OCI-LY3 (cell line): ENCODE measurements at regions not wholly inside any gene's neighbourhood (a gene's known extent, or its start where the extent isn't known, plus 50 kb on each side); places are given as distances from the start of the nearest gene placed in this dataset.

Experiments
- H2AFZ ChIP-seq: fragments of 200-600, 300-600 bp; shearing (Covaris generic); 2 replicates; pipeline ENCODE4 v1.6.0; 2014; ENCODE audit warnings: antibody characterized with exemption, low read depth, low read length
- H3K27ac ChIP-seq: fragments of 200-600, 300-600 bp; sonication (generic); 2 replicates; pipeline ENCODE4 v1.5.1; 2014; ENCODE audit warnings: mild to moderate bottlenecking, low read length, moderate library complexity, mixed read lengths
- H3K27me3 ChIP-seq: fragments of 200-600, 300-600 bp; sonication (generic); 2 replicates; pipeline ENCODE4 v1.6.1; 2014; ENCODE audit warnings: low read depth, low read length, mixed read lengths
- H3K36me3 ChIP-seq: fragments of 200-600, 300-600 bp; sonication (generic); replicated peaks from 2 replicates; pipeline ENCODE3; 2014; ENCODE audit warnings: low read depth, low read length, mixed read lengths
- H3K4me1 ChIP-seq: fragments of 300-600, 200-600 bp; sonication (generic); 2 replicates; pipeline ENCODE4 v1.6.1; 2014; ENCODE audit warnings: low read length, mixed read lengths
- H3K4me2 ChIP-seq: fragments of 200-600, 300-600 bp; sonication (generic); 2 replicates; pipeline ENCODE4 v1.6.1; 2014; ENCODE audit warnings: low read length, mixed read lengths
- H3K4me3 ChIP-seq: fragments of 300-600, 200-600 bp; sonication (generic); 2 replicates; pipeline ENCODE4 v1.5.1; 2014; ENCODE audit warnings: antibody characterized with exemption, mild to moderate bottlenecking, low read length, moderate library complexity
- H3K79me2 ChIP-seq: fragments of 300-600, 200-600 bp; shearing (Covaris generic); 2 replicates; pipeline ENCODE4 v1.6.1; 2014; ENCODE audit warnings: mild to moderate bottlenecking, low read length, mixed read lengths
- H3K9ac ChIP-seq: fragments of 300-600, 200-600 bp; shearing (Covaris generic); 2 replicates; pipeline ENCODE4 v1.6.0; 2014; ENCODE audit warnings: mild to moderate bottlenecking, low read length, moderate library complexity
- H3K9me3 ChIP-seq: fragments of 200-600, 300-600 bp; shearing (Covaris generic); 2 replicates; pipeline ENCODE4 v1.6.1; 2014; ENCODE audit warnings: low read length, mixed read lengths; ENCODE audit not compliant: insufficient read depth
- H4K20me1 ChIP-seq: fragments of 200-600, 300-600 bp; sonication (generic); 2 replicates; pipeline ENCODE4 v1.6.1; 2016; ENCODE audit warnings: low read length, mixed read lengths; ENCODE audit not compliant: insufficient read depth
- CTCF ChIP-seq: fragments of 200-600, 300-600 bp; sonication (generic); IDR thresholded peaks from 2 replicates; pipeline ENCODE4 v1.5.1; 2014; ENCODE audit warnings: antibody characterized with exemption, low read length, low read depth
- EZH2phosphoT487 ChIP-seq: fragments of 200-600 bp; shearing (Covaris generic); IDR thresholded peaks from 2 replicates; pipeline ENCODE4 v1.6.1; 2018; ENCODE audit warnings: antibody characterized with exemption, mixed run types, low read depth

GRCh38 chr18:76130845-76131244 is 364.2 kb downstream of the ZNF516 start:
- Histone ChIP-seq H3K79me2 (no peaks in the 10 kb centered on the region), H3K27me3 (no peaks in the 10 kb centered on the region), H3K9me3 (no peaks in the 10 kb centered on the region), H3K4me1 (no peaks in the 10 kb centered on the region), H3K9ac (no peak overlapping the region), H4K20me1 (no peaks in the 10 kb centered on the region), H3K36me3 (no peaks in the 10 kb centered on the region), H2AFZ (no peak overlapping the region), H3K27ac (no peak overlapping the region), H3K4me3 (no peak overlapping the region), H3K4me2 (no peak overlapping the region)
- no peak for TF ChIP-seq EZH2phosphoT487

- Histone ChIP-seq H2AFZ (no peak overlapping the region), H3K4me2 (no peak overlapping the region), H3K27me3 (no peaks in the 10 kb centered on the region), H3K9me3 (no peaks in the 10 kb centered on the region), H3K4me1 (no peaks in the 10 kb centered on the region), H3K36me3 (no peaks in the 10 kb centered on the region), H3K27ac (no peak overlapping the region), H3K79me2 (no peaks in the 10 kb centered on the region), H4K20me1 (no peaks in the 10 kb centered on the region), H3K9ac (no peak overlapping the region), H3K4me3 (no peak overlapping the region)
- TF ChIP-seq CTCF (no peak), EZH2phosphoT487 (no peak)
Measured at GRCh38 chr18:76126327-76126726, 368.7 kb downstream of the ZNF516 start.

- TF ChIP-seq EZH2phosphoT487 (no peak), CTCF (no peak)
- no peaks in the 10 kb centered on the region for H3K4me1 ChIP-seq
- H3K36me3 ChIP-seq = no peaks in the 10 kb centered on the region
Measured at GRCh38 chr18:76121011-76121410, 374.0 kb downstream of the ZNF516 start.

GRCh38 chr18:76115580-76115979 is 379.5 kb downstream of the ZNF516 start:
- H3K9ac ChIP-seq = no peak overlapping the region
- H3K4me1 ChIP-seq = no peaks in the 10 kb centered on the region
- H3K4me2 ChIP-seq = no peak overlapping the region
- no peaks in the 10 kb centered on the region for H3K9me3 ChIP-seq
- H3K27ac ChIP-seq = no peak overlapping the region
- no peaks in the 10 kb centered on the region for H4K20me1 ChIP-seq
- no peaks in the 10 kb centered on the region for H3K36me3 ChIP-seq
- H3K79me2 ChIP-seq = no peaks in the 10 kb centered on the region
- TF ChIP-seq CTCF = no peak
- TF ChIP-seq EZH2phosphoT487 = no peak
- H3K27me3 ChIP-seq = no peaks in the 10 kb centered on the region
- H2AFZ ChIP-seq = no peak overlapping the region
- no peak overlapping the region for H3K4me3 ChIP-seq

More at GRCh38 chr18:76121011-76121410, 374.0 kb downstream of the ZNF516 start:
- Histone ChIP-seq H4K20me1 (no peaks in the 10 kb centered on the region), H3K27ac (no peak overlapping the region), H3K27me3 (no peaks in the 10 kb centered on the region), H3K4me3 (no peak overlapping the region), H3K9me3 (no peaks in the 10 kb centered on the region), H3K9ac (no peak overlapping the region), H2AFZ (no peak overlapping the region), H3K79me2 (no peaks in the 10 kb centered on the region), H3K4me2 (no peak overlapping the region)

GRCh38 chr18:76113101-76113500 is 381.9 kb downstream of the ZNF516 start:
- Histone ChIP-seq H3K36me3 (no peaks in the 10 kb centered on the region), H3K9me3 (no peaks in the 10 kb centered on the region), H3K79me2 (no peaks in the 10 kb centered on the region), H3K27me3 (no peaks in the 10 kb centered on the region), H3K4me2 (no peak overlapping the region), H3K27ac (no peak overlapping the region), H4K20me1 (no peaks in the 10 kb centered on the region), H3K9ac (no peak overlapping the region), H3K4me3 (no peak overlapping the region), H2AFZ (no peak overlapping the region), H3K4me1 (no peaks in the 10 kb centered on the region)
- TF ChIP-seq EZH2phosphoT487 (no peak), CTCF (no peak)
